Heart right ventricle (tissue), 16 donors: ENCODE measurements at regions not wholly inside any gene's neighbourhood (a gene's known extent, or its start where the extent isn't known, plus 50 kb on each side); places are given as distances from the start of the nearest gene placed in this dataset.

Source experiments
- ATAC-seq, 8 donors: fragments of 200-7000 bp; cut with Tn5 transposase; one replicate each; pipeline ENCODE4 v1.9.1; 2020; ENCODE audit warnings: mild to moderate bottlenecking in 8 of 8, moderate library complexity in 8 of 8, moderate number of reproducible peaks in 1 of 8
- DNase-seq, 2 donors: peaks; one replicate each; pipeline ENCODE4 v3.0.0-alpha.2; 2020
- H3K27ac ChIP-seq, 10 donors: fragments of 200-600 bp; sonication (generic) in 2 of 10; one replicate each; pipeline versions ENCODE4 v1.5.0 to v1.8.0; 2020 to 2022; ENCODE audit warnings: mild to moderate bottlenecking in 3 of 10
- H3K27me3 ChIP-seq, 7 donors: fragments of 200-600 bp; one replicate each; pipeline ENCODE4 v1.8.0; 2021 to 2022; ENCODE audit warnings: mild to moderate bottlenecking in 2 of 7
- H3K36me3 ChIP-seq, 9 donors: fragments of 200-600 bp; sonication (generic) in 1 of 9; one replicate each; pipeline versions ENCODE4 v1.5.0 to v1.8.0; 2020 to 2022; ENCODE audit warnings: mild to moderate bottlenecking in 2 of 9
- H3K4me1 ChIP-seq, 9 donors: fragments of 200-600 bp; sonication (generic) in 1 of 9; one replicate each; pipeline versions ENCODE4 v1.5.0 to v1.8.0; 2020 to 2022; ENCODE audit warnings: mild to moderate bottlenecking in 4 of 9
- H3K4me3 ChIP-seq, 10 donors: fragments of 200-600 bp; sonication (generic) in 2 of 10; one replicate each; pipeline versions ENCODE4 v1.5.0 to v1.8.0; 2020 to 2022; ENCODE audit warnings: mild to moderate bottlenecking in 7 of 10, moderate library complexity in 2 of 10
- H3K9me3 ChIP-seq, 11 donors: fragments of 200-600 bp in 10 of 11; sonication (generic) in 2 of 11; one replicate each; pipeline versions ENCODE4 v1.5.0 to v1.8.0; 2013 to 2022; ENCODE audit warnings: mild to moderate bottlenecking in 2 of 11, control low read depth in 1 of 11, moderate library complexity in 1 of 11
- WGBS, 2 donors: extraction: QIAGEN DNeasy Blood & Tissue Kit; methylation state at CpG; one replicate each; pipeline ENCODE4 v1.1.7; 2013; ENCODE audit warnings: inconsistent platforms in 1 of 2; 5-methylcytosine and 5-hydroxymethylcytosine counted together
- intact Hi-C, 10 donors: fragments of 100-400 bp; cut with DNase I; formaldehyde crosslinking; loops; one replicate each; pipeline versions ENCODE4 v1.11.1 to v1.14.2; 2022
- TF ChIP-seq, protein P1 (sequence below), 9 donors: fragments of 200-600 bp; sonication (generic) in 2 of 9; IDR thresholded peaks; one replicate each; pipeline versions ENCODE4 v1.5.0 to v1.8.0; 2021 to 2022; ENCODE audit warnings: antibody characterized with exemption in 9 of 9, mild to moderate bottlenecking in 5 of 9, moderate library complexity in 1 of 9
- donor health status: Arrhythmogenic right ventricular cardiomyopathy.
- donor health status: ischemic (EF 13 %, LVEDD 7.1; RV severe dilation, severe dysfunction).
- donor health status: healthy with polysubstance abuse.
- donor health status: DM: no; HTN: yes; CAD: no.
- donor health status: DM: no; HTN: no; CAD: no.
- donor health status: ischemic (EF 25% LVEDD 6.9; RV normal size, moderate dysfunction).
- donor health status: ischemic (EF 25% LVEDD 5.7; RV mildly dilated, moderate dysfunction).
- donor health status: healthy.
- donor health status: DM: yes; HTN: yes; CAD: no.
- donor health status: Ischemic cardiomyopathy.
- donor health status: ischemic (EF 35%, LVEDD 5.7; RV mildly dilated, moderate dysfunction).
- donor health status: nonischemic (EF 11% LVEDD 7.7; RV severe dilation, severe dysfunction).
- donor health status: DM: yes; HTN: yes; CAD: no.
- donor health status: PGD.
- donor health status: ischemic (EF 29% LVEDD 5.4; RV normal size, mild dysfunction).
- donor health status: nonischemic (EF 23%, LVEDD 6.1; RV moderate dilation, normal function).

DNA sequence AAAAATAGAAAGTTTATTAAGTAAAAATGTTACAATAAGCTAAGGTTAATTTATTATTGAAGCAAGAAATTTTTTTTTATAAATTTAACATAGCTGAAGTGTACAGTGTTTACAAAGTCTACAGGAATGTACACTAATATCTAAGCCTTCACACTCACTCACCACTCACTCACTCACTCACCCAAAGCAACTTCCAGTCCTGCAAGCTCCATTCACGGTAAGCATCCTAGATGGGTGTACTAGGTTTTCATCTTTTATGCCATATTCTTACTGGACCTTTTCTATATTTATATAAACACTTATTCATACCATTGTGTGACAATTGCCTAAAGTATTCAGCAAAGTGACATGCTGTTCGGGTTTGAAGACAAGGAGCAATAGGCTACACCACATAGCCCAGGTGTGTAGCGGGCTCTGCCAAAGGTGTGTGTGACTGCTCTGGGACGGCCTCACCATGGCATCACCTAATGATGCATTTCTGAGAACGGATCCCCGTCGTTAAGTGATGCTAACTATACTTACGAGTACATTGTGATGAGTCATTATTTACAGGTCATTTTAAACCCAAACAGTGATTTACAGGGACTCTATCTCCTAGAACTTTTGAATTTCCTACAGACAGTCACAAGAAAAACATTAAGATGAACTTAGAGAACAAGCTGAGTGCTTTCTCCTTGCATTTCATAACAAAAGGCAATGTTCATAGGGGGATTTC lies 76.3 kb upstream of the ID2 start:
- peaks cover 0 to 19% (median 0%) of the 10 kb centered on the region in 9 donors for H3K4me1 ChIP-seq
- no peaks in the 10 kb centered on the region for H3K27me3 ChIP-seq
- no peaks in the 10 kb centered on the region for H3K9me3 ChIP-seq
- no peak overlapping the region for H3K27ac ChIP-seq
- no peaks in the 10 kb centered on the region for H3K36me3 ChIP-seq
- TF ChIP-seq, protein P1, sequence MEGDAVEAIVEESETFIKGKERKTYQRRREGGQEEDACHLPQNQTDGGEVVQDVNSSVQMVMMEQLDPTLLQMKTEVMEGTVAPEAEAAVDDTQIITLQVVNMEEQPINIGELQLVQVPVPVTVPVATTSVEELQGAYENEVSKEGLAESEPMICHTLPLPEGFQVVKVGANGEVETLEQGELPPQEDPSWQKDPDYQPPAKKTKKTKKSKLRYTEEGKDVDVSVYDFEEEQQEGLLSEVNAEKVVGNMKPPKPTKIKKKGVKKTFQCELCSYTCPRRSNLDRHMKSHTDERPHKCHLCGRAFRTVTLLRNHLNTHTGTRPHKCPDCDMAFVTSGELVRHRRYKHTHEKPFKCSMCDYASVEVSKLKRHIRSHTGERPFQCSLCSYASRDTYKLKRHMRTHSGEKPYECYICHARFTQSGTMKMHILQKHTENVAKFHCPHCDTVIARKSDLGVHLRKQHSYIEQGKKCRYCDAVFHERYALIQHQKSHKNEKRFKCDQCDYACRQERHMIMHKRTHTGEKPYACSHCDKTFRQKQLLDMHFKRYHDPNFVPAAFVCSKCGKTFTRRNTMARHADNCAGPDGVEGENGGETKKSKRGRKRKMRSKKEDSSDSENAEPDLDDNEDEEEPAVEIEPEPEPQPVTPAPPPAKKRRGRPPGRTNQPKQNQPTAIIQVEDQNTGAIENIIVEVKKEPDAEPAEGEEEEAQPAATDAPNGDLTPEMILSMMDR (IDR thresholded peaks at IDR 0.05) = no peak
- no peak for DNase-seq
- WGBS, 2 donors = 79 to 80% methylated on average over 8 of the region's 8 CpGs
- intact Hi-C loops = no loop called here
- H3K4me3 ChIP-seq = no peak overlapping the region
- no peak for ATAC-seq

DNA sequence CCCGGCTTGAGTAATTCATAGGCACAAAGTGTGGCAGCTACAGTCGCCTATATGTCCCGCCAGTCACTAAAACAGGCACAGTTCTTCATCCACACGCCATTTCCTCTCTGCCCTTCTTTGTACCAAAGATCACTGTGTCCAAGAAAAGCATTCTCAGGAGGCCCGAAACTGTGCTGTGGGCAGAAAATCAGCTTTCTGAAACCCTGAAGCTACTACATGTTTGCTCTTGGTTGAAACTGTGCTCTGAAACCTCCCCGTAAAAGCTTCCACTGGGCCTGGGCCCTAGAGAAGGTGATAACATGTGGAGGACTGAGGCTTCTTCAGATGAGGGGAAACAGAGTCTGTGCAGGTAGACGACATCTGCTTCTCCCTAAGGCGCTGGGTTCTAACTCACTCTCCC lies 75.6 kb upstream of the ID2 start:
- DNase-seq = no peak
- H3K4me3 ChIP-seq = no peak overlapping the region
- 96 to 97% methylated on average over 8 of the region's 8 CpGs for WGBS, 2 donors
- no peaks in the 10 kb centered on the region for H3K36me3 ChIP-seq
- ATAC-seq = no peak
- peaks cover 0 to 19% (median 0%) of the 10 kb centered on the region in 9 donors for H3K4me1 ChIP-seq
- no peak overlapping the region for H3K27ac ChIP-seq
- no peaks in the 10 kb centered on the region for H3K9me3 ChIP-seq
- TF ChIP-seq, protein P1 (IDR thresholded peaks at IDR 0.05) = no peak
- H3K27me3 ChIP-seq = no peaks in the 10 kb centered on the region
- intact Hi-C loops = no loop called here

DNA sequence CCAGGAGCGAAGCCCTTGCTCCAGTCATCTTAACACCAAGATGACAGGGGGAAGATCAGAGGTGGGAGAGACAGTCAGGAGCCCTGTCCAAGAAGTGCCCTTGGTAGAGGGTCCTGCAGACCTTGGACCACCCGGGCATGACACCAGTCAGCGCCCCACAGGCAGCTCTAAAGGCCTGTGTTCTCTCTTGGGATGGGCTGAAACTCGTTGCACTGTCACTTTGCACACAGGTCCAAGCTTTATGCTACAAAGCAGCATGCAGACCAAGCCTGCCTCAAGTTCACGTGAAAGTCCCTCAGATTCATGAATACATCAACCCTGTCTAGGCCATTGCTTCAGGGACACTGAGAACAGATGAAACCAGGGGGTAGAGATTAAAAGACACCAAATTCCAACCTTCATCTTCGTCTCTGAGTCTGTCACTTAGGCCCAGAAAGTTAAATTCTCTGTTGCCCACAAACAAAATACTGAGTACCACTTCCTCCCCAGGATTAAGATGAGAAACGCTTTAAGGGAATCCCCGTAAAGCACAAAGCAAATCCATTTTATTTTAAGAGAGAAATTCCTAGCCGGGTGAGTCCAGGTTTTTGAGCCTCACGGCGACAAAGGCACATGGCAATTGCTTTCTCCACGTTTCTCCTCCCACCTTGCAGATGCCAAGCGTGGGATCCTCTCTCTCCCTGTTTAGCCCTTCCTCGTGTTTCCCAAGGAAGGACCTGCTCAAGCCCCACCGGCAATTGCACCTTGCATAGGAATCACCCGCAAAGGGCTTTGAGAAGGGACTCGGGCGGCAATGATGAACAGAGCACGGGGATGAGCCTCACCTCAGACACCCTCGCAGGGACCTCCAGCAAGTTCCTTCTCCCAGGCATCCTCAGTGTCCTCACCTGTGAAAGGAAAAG lies 75.0 kb upstream of the ID2 start:
- TF ChIP-seq, protein P1 (IDR thresholded peaks at IDR 0.05) = no peak
- intact Hi-C loops = no loop called here

DNA sequence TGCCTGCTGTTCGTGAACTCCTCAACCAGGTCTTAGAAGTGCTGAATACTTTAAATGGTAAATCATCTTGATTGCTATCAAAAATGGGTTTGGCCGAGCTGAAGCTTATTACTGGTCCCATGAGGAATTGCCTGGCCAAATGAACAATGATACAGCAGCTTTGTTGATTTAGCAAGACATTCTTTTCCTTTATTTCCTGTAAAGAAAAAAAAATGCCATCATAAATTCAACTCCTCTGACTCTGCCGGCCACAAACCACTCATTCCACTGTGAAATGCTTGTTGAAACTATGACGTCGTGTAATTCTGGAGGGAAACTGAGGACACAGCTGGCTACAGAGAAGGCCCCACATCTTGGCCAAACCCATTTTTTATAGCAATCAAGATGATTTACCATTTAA lies 74.2 kb upstream of the ID2 start:
- Histone ChIP-seq H3K27me3 (no peaks in the 10 kb centered on the region), H3K27ac (no peak overlapping the region), H3K4me3 (no peak overlapping the region), H3K4me1 (peaks cover 0 to 19% (median 0%) of the 10 kb centered on the region in 9 donors), H3K9me3 (no peaks in the 10 kb centered on the region), H3K36me3 (no peaks in the 10 kb centered on the region)
- TF ChIP-seq, protein P1 (IDR thresholded peaks at IDR 0.05) = no peak
- no peak for DNase-seq
- WGBS, 2 donors = 57 to 72% methylated on average over 5 of the region's 5 CpGs
- ATAC-seq = no peak
- intact Hi-C loops = no loop called here

More for the DNA sequence above, 75.0 kb upstream of the ID2 start:
- no peaks in the 10 kb centered on the region for H3K9me3 ChIP-seq
- no peaks in the 10 kb centered on the region for H3K27me3 ChIP-seq
- no peak for DNase-seq
- no peak for ATAC-seq
- 94 to 95% methylated on average over 20 of the region's 20 CpGs for WGBS, 2 donors
- H3K4me1 ChIP-seq = peaks cover 0 to 19% (median 0%) of the 10 kb centered on the region in 9 donors
- H3K27ac ChIP-seq = no peak overlapping the region
- H3K4me3 ChIP-seq = no peak overlapping the region
- no peaks in the 10 kb centered on the region for H3K36me3 ChIP-seq
